Tibial nerve (tissue), 4 donors: ENCODE measurements at regions not wholly inside any gene's neighbourhood (a gene's known extent, or its start where the extent isn't known, plus 50 kb on each side); places are given as distances from the start of the nearest gene placed in this dataset.

ENCODE experiments used
- EP300 ChIP-seq, 2 donors: sonication (generic); formaldehyde crosslinking; IDR thresholded peaks; one replicate each; pipeline ENCODE4 v1.6.1; 2017; ENCODE audit warnings: antibody characterized with exemption in 2 of 2, mild to moderate bottlenecking in 1 of 2
- POLR2A ChIP-seq, 2 donors: fragments of 450-650 bp; IDR thresholded peaks; one replicate each; pipeline ENCODE4 v1.6.1; 2017; ENCODE audit warnings: antibody characterized with exemption in 2 of 2, mild to moderate bottlenecking in 2 of 2, moderate library complexity in 2 of 2
- TF ChIP-seq, protein P1 (sequence below), 5 experiments: fragments of 200-600 bp in 3 of 5; fragments of 450-650 bp in 2 of 5; sonication (generic) in 3 of 5; IDR thresholded peaks; one replicate each; pipeline ENCODE4 v1.5.1; 2016 to 2019; ENCODE audit warnings: antibody characterized with exemption in 5 of 5, mild to moderate bottlenecking in 3 of 5, moderate library complexity in 2 of 5

GRCh38 chr2:155839436-155839835, 493.1 kb downstream of the NR4A2 start:
- TF ChIP-seq, protein P1, sequence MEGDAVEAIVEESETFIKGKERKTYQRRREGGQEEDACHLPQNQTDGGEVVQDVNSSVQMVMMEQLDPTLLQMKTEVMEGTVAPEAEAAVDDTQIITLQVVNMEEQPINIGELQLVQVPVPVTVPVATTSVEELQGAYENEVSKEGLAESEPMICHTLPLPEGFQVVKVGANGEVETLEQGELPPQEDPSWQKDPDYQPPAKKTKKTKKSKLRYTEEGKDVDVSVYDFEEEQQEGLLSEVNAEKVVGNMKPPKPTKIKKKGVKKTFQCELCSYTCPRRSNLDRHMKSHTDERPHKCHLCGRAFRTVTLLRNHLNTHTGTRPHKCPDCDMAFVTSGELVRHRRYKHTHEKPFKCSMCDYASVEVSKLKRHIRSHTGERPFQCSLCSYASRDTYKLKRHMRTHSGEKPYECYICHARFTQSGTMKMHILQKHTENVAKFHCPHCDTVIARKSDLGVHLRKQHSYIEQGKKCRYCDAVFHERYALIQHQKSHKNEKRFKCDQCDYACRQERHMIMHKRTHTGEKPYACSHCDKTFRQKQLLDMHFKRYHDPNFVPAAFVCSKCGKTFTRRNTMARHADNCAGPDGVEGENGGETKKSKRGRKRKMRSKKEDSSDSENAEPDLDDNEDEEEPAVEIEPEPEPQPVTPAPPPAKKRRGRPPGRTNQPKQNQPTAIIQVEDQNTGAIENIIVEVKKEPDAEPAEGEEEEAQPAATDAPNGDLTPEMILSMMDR (IDR thresholded peaks at IDR 0.05) = no peak
- TF ChIP-seq POLR2A (IDR thresholded peaks at IDR 0.05) (no peak), EP300 (IDR thresholded peaks at IDR 0.05) (no peak)
